Brain microvascular endothelial cell (primary cell): ENCODE measurements at regions not wholly inside any gene's neighbourhood (a gene's known extent, or its start where the extent isn't known, plus 50 kb on each side); places are given as distances from the start of the nearest gene placed in this dataset.
A peak's percentile ranks its signal among the peaks of the same experiment; 100 is the strongest.
"Not testable (repeated sequence)": the region's sequence is repeated elsewhere in the genome, so short reads cannot be mapped to it uniquely, and the experiment has no call there.

Experiments
- DNase-seq: peaks from one replicate; pipeline ENCODE4 v3.0.0-alpha.2; 2020
- H3K27ac ChIP-seq: fragments of 250-450 bp; sonication (Bioruptor Pico); 2 replicates; pipeline ENCODE4 v1.5.1; 2020; ENCODE audit warnings: mild to moderate bottlenecking, moderate library complexity
- H3K27me3 ChIP-seq: fragments of 250-450 bp; sonication (Bioruptor Pico); replicated peaks from 2 replicates; pipeline ENCODE4 v1.5.1; 2020; ENCODE audit warnings: mild to moderate bottlenecking
- H3K36me3 ChIP-seq: fragments of 250-450 bp; sonication (Bioruptor Pico); replicated peaks from 2 replicates; pipeline ENCODE4 v1.5.1; 2020; ENCODE audit warnings: mild to moderate bottlenecking
- H3K4me3 ChIP-seq: 2 replicates; pipeline ENCODE4 v1.5.1; 2011; ENCODE audit warnings: low read depth, mild to moderate bottlenecking, control low read depth, low read length, moderate library complexity
- in situ Hi-C: cut with HindIII; loops from 2 replicates; pipeline ENCODE4 v1.10.0; 2017; ENCODE audit warnings: low sequenced_read_pairs, low pct_ligation_motif_present
- TF ChIP-seq, protein P1 (sequence below): IDR thresholded peaks from 2 replicates; pipeline ENCODE4 v1.5.1; 2011; ENCODE audit warnings: low read depth, mild to moderate bottlenecking, moderate library complexity, low read length, control low read depth, inconsistent platforms; ENCODE audit errors: missing control alignments

DNA sequence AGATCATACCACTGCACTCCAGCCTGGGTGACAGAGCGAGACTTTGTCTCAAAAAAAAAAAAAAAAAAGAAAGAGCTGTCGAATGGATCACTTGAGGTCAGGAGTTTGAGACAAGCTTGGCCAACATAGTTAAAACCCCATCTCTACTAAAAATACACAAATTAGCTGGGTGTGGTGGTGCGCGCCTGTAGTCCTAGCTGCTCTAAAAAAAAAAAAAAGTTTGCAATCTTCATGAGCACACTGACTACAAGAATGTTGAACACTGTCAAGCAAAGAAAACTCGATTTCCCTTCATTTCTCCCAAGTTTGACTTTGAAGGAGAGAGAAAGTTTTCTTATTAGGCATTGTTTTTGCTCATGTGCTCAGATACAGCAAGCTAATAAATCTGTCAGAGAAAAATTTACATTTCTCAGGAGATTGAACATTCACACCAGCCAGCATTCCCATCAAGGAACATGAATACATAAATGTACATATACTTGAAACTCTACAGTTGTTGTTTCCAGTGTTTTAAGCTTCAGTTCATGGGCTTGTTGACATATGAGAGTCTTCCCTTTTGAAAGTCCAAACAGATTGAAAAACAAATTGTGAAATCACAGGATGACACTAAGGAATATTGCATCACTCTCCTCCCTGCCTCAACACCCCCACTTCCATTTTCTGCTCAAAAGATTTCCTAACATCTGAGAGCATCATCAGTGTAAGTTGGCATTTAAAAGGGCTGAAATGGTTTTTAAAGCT, 81.8 kb downstream of the ARRDC3 start:
- TF ChIP-seq, protein P1, sequence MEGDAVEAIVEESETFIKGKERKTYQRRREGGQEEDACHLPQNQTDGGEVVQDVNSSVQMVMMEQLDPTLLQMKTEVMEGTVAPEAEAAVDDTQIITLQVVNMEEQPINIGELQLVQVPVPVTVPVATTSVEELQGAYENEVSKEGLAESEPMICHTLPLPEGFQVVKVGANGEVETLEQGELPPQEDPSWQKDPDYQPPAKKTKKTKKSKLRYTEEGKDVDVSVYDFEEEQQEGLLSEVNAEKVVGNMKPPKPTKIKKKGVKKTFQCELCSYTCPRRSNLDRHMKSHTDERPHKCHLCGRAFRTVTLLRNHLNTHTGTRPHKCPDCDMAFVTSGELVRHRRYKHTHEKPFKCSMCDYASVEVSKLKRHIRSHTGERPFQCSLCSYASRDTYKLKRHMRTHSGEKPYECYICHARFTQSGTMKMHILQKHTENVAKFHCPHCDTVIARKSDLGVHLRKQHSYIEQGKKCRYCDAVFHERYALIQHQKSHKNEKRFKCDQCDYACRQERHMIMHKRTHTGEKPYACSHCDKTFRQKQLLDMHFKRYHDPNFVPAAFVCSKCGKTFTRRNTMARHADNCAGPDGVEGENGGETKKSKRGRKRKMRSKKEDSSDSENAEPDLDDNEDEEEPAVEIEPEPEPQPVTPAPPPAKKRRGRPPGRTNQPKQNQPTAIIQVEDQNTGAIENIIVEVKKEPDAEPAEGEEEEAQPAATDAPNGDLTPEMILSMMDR: no peak
- no peak overlapping the region for H3K27ac ChIP-seq

DNA sequence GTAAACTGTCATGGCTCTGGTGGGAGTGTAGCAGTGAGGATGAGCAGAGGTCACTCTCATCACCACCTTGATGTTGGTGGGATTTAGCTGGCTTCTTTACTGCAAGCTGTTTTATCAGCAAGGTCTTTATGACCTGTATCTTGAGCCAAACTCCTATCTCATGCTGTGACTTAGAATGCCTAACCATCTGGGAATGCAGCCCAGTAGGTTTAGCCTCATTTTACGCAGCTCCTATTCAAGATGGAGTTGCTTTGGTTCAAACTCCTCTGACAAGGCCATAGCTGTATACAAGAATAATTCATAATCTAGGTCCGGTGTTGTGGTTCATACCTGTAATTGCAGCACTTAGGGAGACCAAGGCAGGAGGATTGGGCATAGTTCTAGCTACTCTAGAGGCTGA, 85.1 kb downstream of the ARRDC3 start:
- no peak for DNase-seq
- H3K4me3 ChIP-seq: no peak overlapping the region
- no peaks in the 10 kb centered on the region for H3K27me3 ChIP-seq
- in situ Hi-C loops: no loop called here
- no peak overlapping the region for H3K27ac ChIP-seq
- TF ChIP-seq, protein P1: no peak
- no peaks in the 10 kb centered on the region for H3K36me3 ChIP-seq

More for the DNA sequence above, 81.8 kb downstream of the ARRDC3 start:
- no peaks in the 10 kb centered on the region for H3K36me3 ChIP-seq
- in situ Hi-C loops: no loop called here
- H3K4me3 ChIP-seq: no peak overlapping the region
- H3K27me3 ChIP-seq: no peaks in the 10 kb centered on the region
- no peak for DNase-seq

DNA sequence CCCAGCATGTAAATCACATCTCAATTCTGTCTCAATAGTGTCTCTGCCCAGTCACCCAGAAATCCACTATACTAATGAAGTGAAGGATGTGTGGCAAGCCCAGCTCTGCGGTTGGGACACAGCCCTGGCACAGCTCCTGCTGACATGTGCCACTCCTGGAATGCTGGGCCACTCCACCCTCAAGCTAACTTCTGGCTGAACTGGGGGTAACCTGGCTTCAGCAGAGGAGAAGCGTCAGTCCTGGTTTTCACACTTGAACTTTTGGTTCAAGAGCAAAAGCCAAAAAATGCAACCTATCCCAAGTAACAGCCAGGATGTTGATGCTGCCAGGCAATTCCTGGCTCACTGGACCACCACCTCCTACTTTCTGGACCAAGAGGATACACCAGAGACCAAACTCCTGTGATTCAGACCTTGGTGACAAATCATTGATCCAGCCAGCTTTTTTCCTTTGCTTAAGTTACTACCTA, 86.4 kb downstream of the ARRDC3 start:
- DNase-seq: no peak
- TF ChIP-seq, protein P1: no peak
- in situ Hi-C loops: no loop called here
- no peak overlapping the region for H3K4me3 ChIP-seq
- H3K36me3 ChIP-seq: no peaks in the 10 kb centered on the region
- H3K27me3 ChIP-seq: no peaks in the 10 kb centered on the region
- H3K27ac ChIP-seq: no peak overlapping the region

DNA sequence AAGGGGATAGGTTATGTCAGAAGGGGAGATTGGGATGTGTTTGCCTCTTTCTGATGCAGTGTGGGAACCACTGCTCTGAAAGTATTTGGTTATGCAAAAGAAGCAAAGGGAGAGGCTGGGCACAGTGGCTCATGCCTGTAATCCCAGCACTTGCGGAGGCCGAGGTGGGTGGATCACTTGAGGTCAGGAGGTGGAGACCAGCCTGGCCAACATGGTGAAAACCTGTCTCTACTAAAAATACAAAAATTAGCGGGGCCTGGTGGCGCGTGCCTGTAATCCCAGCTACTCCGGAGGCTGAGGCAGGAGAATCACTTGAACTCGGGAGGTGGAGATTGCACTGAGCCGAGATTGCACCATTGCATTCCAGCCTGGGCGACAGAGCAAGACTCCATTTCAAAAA, 87.0 kb downstream of the ARRDC3 start:
- in situ Hi-C loops, H3K4me3 ChIP-seq, H3K36me3 ChIP-seq, H3K27ac ChIP-seq, H3K27me3 ChIP-seq, DNase-seq: not testable (repeated sequence)

DNA sequence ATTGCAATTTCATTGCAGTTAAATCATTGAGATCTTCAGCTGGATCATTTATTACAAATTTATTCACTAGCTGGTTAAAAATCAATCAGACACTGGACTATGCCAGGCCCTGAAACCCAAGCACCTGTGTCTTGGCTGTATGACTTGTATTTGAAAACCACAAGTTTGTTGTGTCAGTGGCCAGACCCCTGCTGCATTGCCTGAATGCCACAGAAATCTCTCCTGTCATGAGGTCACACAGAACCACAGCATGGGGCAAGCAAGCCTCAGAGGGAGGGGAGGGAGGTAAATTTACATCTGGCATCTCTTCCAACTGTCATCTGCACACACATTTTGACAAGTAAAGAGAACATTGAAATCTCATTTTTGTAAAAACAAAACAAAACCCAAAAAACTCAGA, 90.0 kb downstream of the ARRDC3 start:
- in situ Hi-C loops: no loop called here
- TF ChIP-seq, protein P1: no peak
- H3K4me3 ChIP-seq: no peak overlapping the region
- peak; percentile 44 for DNase-seq
- no peak overlapping the region for H3K27ac ChIP-seq
- no peaks in the 10 kb centered on the region for H3K27me3 ChIP-seq
- no peaks in the 10 kb centered on the region for H3K36me3 ChIP-seq

DNA sequence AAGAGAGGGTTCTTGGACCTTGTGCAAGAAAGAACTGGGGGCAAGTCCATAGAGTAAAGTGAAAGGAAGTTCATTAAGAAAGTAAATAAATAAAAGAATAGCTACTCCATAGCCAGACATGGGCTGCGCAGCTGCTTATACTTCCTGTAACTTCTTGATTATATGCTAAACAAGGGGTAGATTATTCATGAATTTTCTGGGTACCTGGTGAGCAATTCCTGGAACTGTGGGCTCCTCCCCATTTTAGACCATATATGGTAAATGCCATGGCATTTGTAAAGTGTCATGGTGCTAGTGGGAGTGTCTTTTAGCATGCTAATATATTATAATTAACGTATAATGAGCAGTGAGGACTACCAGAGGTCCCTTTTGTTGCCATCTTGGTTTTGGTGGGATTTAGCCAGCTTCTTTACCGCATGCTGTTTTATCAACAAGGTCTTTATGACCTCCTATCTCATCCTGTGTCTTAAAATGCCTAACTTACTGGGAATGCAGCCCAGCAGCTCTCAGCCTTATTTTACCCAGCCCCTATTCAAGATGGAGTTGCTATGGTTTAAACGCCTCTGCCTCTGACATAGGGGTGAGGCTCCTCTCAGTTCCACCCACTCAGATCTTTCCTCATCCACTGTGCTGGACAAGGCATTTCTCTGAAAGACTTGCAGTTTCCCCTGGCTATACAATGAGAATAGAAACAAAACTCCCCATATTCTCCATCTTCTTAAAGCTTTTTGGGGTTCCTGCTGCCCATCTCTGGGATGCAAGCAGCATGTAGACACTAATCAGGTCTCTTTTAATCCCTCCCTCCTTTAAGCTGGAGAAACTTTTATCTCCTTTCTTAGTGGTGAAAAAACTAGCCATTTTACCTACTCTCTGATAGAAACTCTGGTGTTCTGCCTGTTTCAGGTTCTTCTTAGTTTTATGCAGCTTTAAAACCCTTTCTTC, 91.2 kb downstream of the ARRDC3 start:
- Histone ChIP-seq H3K27ac (no peak overlapping the region), H3K27me3 (no peaks in the 10 kb centered on the region), H3K4me3 (no peak overlapping the region), H3K36me3 (no peaks in the 10 kb centered on the region)
- in situ Hi-C loops: no loop called here
- TF ChIP-seq, protein P1: no peak
- no peak for DNase-seq
